OCI-LY7 (cell line): ENCODE measurements at regions not wholly inside any gene's neighbourhood (a gene's known extent, or its start where the extent isn't known, plus 50 kb on each side); places are given as distances from the start of the nearest gene placed in this dataset.

Source experiments
- BruUV-seq: library from RNA; stranded (reverse); fragments of 400-500 nt; replicated peaks from 2 replicates; lab custom pipeline; 2021; lab: Mats Ljungman, UMichigan
- CTCF ChIA-PET: fragments of 300-600 bp; sonication (Branson Sonifier 250); formaldehyde crosslinking; loops from one replicate; lab custom pipeline; 2022; ENCODE audit warnings: antibody characterized with exemption; ENCODE audit not compliant: unreplicated experiment; lab: Charles Lee
- POLR2A ChIA-PET: fragments of 300-600 bp; sonication (Branson Sonifier 250); formaldehyde crosslinking; loops from one replicate; lab custom pipeline; 2022; ENCODE audit warnings: antibody characterized with exemption; lab: Charles Lee
- DNase-seq: peaks from one replicate; pipeline ENCODE4 v3.0.0-alpha.2; 2015; ENCODE audit warnings: low spot score
- H2AFZ ChIP-seq: fragments of 200-600 bp; sonication (generic), shearing (Covaris generic); 2 replicates; pipeline ENCODE4 v1.6.1; 2014; ENCODE audit warnings: mild to moderate bottlenecking, antibody characterized with exemption, low read length, moderate library complexity
- H3K27ac ChIP-seq: fragments of 200-600 bp; sonication (generic); 2 replicates; pipeline ENCODE4 v1.5.1; 2014; ENCODE audit warnings: mixed run types, low read depth, mild to moderate bottlenecking, moderate library complexity, low read length, inconsistent platforms; ENCODE audit not compliant: poor library complexity, severe bottlenecking
- H3K36me3 ChIP-seq: fragments of 200-600 bp; sonication (generic); 2 replicates; pipeline ENCODE4 v1.6.1; 2014; ENCODE audit warnings: mild to moderate bottlenecking, antibody characterized with exemption, low read length, moderate library complexity, mixed read lengths; ENCODE audit not compliant: insufficient read depth
- H3K4me1 ChIP-seq: fragments of 200-600 bp; sonication (generic); 2 replicates; pipeline ENCODE4 v1.5.1; 2014; ENCODE audit warnings: mild to moderate bottlenecking, low read length; ENCODE audit not compliant: insufficient read depth, poor library complexity, severe bottlenecking
- H3K4me2 ChIP-seq: fragments of 200-600 bp; sonication (generic); 2 replicates; pipeline ENCODE4 v1.6.1; 2014; ENCODE audit warnings: mild to moderate bottlenecking, low read length
- H3K4me3 ChIP-seq: fragments of 200-600 bp; sonication (generic); 2 replicates; pipeline ENCODE4 v1.5.1; 2014; ENCODE audit warnings: mild to moderate bottlenecking, low read depth, low read length; ENCODE audit not compliant: poor library complexity, severe bottlenecking
- H3K79me2 ChIP-seq: fragments of 200-600 bp; sonication (generic); 2 replicates; pipeline ENCODE4 v1.6.1; 2016; ENCODE audit warnings: low read depth, mild to moderate bottlenecking, low read length, moderate library complexity, mixed read lengths; ENCODE audit not compliant: insufficient read depth
- H3K9me2 ChIP-seq: fragments of 200-600 bp; sonication (generic); 2 replicates; pipeline ENCODE4 v1.6.1; 2016; ENCODE audit warnings: mild to moderate bottlenecking, low read length, mixed read lengths; ENCODE audit not compliant: insufficient read depth
- H3K9me3 ChIP-seq: fragments of 200-600 bp; sonication (generic); 2 replicates; pipeline ENCODE4 v1.6.1; 2014; ENCODE audit warnings: mild to moderate bottlenecking, mixed run types, low read length, mixed read lengths
- H4K20me1 ChIP-seq: fragments of 200-600 bp; sonication (generic); 2 replicates; pipeline ENCODE4 v1.6.1; 2014; ENCODE audit warnings: mild to moderate bottlenecking, antibody characterized with exemption, low read length, moderate library complexity, mixed read lengths; ENCODE audit not compliant: insufficient read depth
- EZH2phosphoT487 ChIP-seq: fragments of 200-600 bp; sonication (generic); IDR thresholded peaks from 2 replicates; pipeline ENCODE4 v1.6.1; 2018; ENCODE audit warnings: low read depth, borderline replicate concordance, mild to moderate bottlenecking, mixed run types, antibody characterized with exemption, low read length, moderate library complexity, mixed read lengths
- intact Hi-C: fragments of 100-400 bp; cut with micrococcal nuclease; formaldehyde crosslinking; loops from one replicate; pipeline ENCODE4 v1.10.0; 2022; ENCODE audit not compliant: unreplicated experiment
- TF ChIP-seq, protein P1 (sequence below): fragments of 200-600 bp; sonication (generic); conservative IDR thresholded peaks from 2 replicates; pipeline ENCODE4 v1.5.1; 2014; ENCODE audit warnings: mild to moderate bottlenecking, antibody characterized with exemption, low read length, moderate library complexity, mixed read lengths

DNA sequence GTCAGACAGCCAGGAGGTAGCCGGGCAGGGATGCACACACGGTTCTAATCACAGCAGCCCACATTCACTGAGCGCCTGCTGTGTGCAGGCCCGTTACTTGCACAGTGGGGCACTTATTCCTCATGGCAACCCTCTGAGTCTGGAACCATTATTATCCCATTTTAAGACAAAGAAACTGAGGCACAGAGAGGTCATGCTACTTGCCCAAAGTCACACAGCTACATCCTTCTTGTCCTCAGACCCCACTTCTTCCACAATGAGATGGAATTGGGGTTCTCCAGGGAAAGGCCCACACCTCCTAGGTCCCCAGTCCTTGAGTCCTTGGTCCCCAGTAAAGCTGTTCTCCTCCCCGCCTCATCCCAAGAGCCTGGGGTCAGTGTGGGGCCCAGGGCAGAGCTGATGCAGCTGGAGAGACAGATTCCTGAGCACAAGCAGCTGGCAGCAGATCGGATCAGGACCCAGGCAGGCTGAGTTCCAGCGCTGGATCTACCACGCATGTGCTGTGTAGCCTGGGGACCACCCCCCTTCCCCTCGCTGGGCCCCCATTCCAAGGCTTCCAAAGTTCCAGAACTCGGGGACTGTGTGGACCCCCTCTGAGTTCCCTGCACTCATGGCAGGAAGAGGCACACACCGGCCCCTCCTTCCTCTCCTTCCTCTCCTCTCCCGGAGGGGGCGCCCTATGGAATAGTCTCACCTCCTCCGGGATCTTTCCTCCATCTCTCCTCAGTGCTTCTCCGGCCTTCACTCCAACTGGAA, 393.4 kb downstream of the MATN1 start:
- Histone ChIP-seq H3K4me1 (no peaks in the 10 kb centered on the region), H3K9me2 (no peaks in the 10 kb centered on the region), H3K27ac (no peak overlapping the region), H3K4me3 (no peak overlapping the region), H2AFZ (no peak overlapping the region), H3K79me2 (no peaks in the 10 kb centered on the region), H4K20me1 (no peaks in the 10 kb centered on the region), H3K36me3 (no peaks in the 10 kb centered on the region), H3K9me3 (no peaks in the 10 kb centered on the region), H3K4me2 (no peak overlapping the region)
- no peak for TF ChIP-seq EZH2phosphoT487
- TF ChIP-seq, protein P1, sequence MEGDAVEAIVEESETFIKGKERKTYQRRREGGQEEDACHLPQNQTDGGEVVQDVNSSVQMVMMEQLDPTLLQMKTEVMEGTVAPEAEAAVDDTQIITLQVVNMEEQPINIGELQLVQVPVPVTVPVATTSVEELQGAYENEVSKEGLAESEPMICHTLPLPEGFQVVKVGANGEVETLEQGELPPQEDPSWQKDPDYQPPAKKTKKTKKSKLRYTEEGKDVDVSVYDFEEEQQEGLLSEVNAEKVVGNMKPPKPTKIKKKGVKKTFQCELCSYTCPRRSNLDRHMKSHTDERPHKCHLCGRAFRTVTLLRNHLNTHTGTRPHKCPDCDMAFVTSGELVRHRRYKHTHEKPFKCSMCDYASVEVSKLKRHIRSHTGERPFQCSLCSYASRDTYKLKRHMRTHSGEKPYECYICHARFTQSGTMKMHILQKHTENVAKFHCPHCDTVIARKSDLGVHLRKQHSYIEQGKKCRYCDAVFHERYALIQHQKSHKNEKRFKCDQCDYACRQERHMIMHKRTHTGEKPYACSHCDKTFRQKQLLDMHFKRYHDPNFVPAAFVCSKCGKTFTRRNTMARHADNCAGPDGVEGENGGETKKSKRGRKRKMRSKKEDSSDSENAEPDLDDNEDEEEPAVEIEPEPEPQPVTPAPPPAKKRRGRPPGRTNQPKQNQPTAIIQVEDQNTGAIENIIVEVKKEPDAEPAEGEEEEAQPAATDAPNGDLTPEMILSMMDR, result no peak
- DNase-seq, result no peak
- ChIA-PET POLR2A (no interaction called here), CTCF (no interaction called here)
- BruUV-seq, result no TSS peak
- intact Hi-C loops, result no loop called here

DNA sequence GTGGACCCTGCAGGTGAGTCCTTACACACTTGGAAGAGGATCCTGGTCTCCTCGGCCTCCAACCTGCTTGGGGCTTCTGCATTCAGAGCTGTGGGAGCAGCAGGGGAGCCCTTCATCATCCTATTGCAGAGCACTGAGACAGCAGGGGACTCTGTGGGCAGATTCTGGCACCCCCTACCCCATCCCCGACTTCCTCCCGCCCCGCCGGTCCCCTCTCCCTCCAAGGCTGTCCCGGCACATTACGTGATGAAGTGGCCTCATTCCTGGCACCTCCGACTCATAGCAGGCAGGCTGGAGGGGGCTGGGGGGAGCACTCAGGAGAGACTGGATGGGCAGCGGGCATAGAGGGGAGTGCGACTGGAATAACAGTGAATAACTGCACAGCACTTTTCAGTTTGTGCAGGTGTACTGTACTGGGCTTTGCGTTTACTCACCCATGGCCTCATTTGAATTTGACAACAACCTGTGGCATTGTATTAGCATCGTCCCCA, 394.1 kb downstream of the MATN1 start:
- Histone ChIP-seq H3K4me2 (no peak overlapping the region), H3K79me2 (no peaks in the 10 kb centered on the region), H3K9me2 (no peaks in the 10 kb centered on the region), H3K27ac (no peak overlapping the region), H3K9me3 (no peaks in the 10 kb centered on the region), H3K4me3 (no peak overlapping the region), H3K36me3 (no peaks in the 10 kb centered on the region), H4K20me1 (no peaks in the 10 kb centered on the region), H3K4me1 (no peaks in the 10 kb centered on the region), H2AFZ (no peak overlapping the region)
- intact Hi-C loops, result no loop called here
- BruUV-seq, result no TSS peak
- TF ChIP-seq, protein P1, result no peak
- TF ChIP-seq EZH2phosphoT487, result no peak
- no peak for DNase-seq
- POLR2A ChIA-PET, result no interaction called here
- CTCF ChIA-PET, result no interaction called here
